ENCODE measurements at regions not wholly inside any gene's neighbourhood (a gene's known extent, or its start where the extent isn't known, plus 50 kb on each side); places are given as distances from the start of the nearest gene placed in this dataset.

GRCh38 chr14:36426836-36427235 lies 93.2 kb downstream of the NKX2-1 start:
- H3K4me2 ChIP-seq (ENCODE audit: low read depth, low read length): no peak overlapping the region
- no peaks in the 10 kb centered on the region for H3K79me2 ChIP-seq (ENCODE audit: insufficient read depth, low read length)
- TF ChIP-seq USF2 (IDR thresholded peaks at IDR 0.05; ENCODE audit: low read depth, low read length): no peak
- TF ChIP-seq USF2 (CRISPR knock-in tag; IDR thresholded peaks at IDR 0.05; ENCODE audit: borderline replicate concordance): no peak
- no peak for TF ChIP-seq ATF3 (CRISPR knock-in tag; IDR thresholded peaks at IDR 0.05)
- no peak for TF ChIP-seq ZNF484 (CRISPR knock-in tag; IDR thresholded peaks at IDR 0.05; ENCODE audit: borderline replicate concordance, low read depth)
- no peak for TF ChIP-seq RFX1 (IDR thresholded peaks at IDR 0.05)
- no peak for TF ChIP-seq BATF2 (CRISPR knock-in tag; IDR thresholded peaks at IDR 0.05)
- no peak for TF ChIP-seq HNRNPK (IDR thresholded peaks at IDR 0.05; ENCODE audit: low read depth, low read length, poor library complexity, severe bottlenecking)
- TF ChIP-seq SIX4 (CRISPR knock-in tag; IDR thresholded peaks at IDR 0.05): no peak
- TF ChIP-seq ZBTB46 (CRISPR knock-in tag; IDR thresholded peaks at IDR 0.05; ENCODE audit: borderline replicate concordance): no peak
- TF ChIP-seq GPBP1L1 (CRISPR knock-in tag; IDR thresholded peaks at IDR 0.05): no peak
- no peak for TF ChIP-seq MXD1 (CRISPR knock-in tag; IDR thresholded peaks at IDR 0.05)
- no peak for TF ChIP-seq ZNF276 (CRISPR knock-in tag; IDR thresholded peaks at IDR 0.05; ENCODE audit: low read depth)
- TF ChIP-seq ZNF558 (CRISPR knock-in tag; IDR thresholded peaks at IDR 0.05; ENCODE audit: borderline replicate concordance): no peak
- TF ChIP-seq ZFYVE20 (CRISPR knock-in tag; IDR thresholded peaks at IDR 0.05; ENCODE audit: borderline replicate concordance, low read depth): no peak
- H3K9me3 ChIP-seq (ENCODE audit: low read length): no peaks in the 10 kb centered on the region
- POLR2A ChIA-PET: no interaction called here
- no peak overlapping the region for H3K27ac ChIP-seq (ENCODE audit: extremely low read length, insufficient read depth, low read length)
- no peak overlapping the region for H3K9ac ChIP-seq (ENCODE audit: insufficient read depth, low read depth, low read length)
- CTCF ChIA-PET (ENCODE audit: low intra/inter-chr PET ratio, low total read pairs): no interaction called here
- no TSS peak for BruUV-seq (replicated peaks)
- no peak for FAIRE-seq
- no peaks in the 10 kb centered on the region for H3K4me1 ChIP-seq (ENCODE audit: insufficient read depth, low read length)
- no peak overlapping the region for H3K4me3 ChIP-seq (replicated peaks in 1 of 3; ENCODE audit: insufficient read depth in 1 of 3, low read depth in 2 of 3, low read length in 3 of 3)
- 1% methylated on average over 1 of the region's 1 CpG for WGBS (ENCODE audit: low lambda C conversion rate)
- intact Hi-C loops (cut with micrococcal nuclease; ENCODE audit: unreplicated experiment): no loop called here
- H2AFZ ChIP-seq (ENCODE audit: low read length): no peak overlapping the region
- DNase-seq (ENCODE audit: low spot score): no peak
- no peak for ATAC-seq
- H3K27me3 ChIP-seq (ENCODE audit: control insufficient read depth in 1 of 2, insufficient read depth in 2 of 2, low read length in 2 of 2): no peaks in the 10 kb centered on the region
- H4K20me1 ChIP-seq (ENCODE audit: insufficient read depth, low read length): no peaks in the 10 kb centered on the region
- no peaks in the 10 kb centered on the region for H3K36me3 ChIP-seq (replicated peaks in 1 of 2; ENCODE audit: control insufficient read depth in 1 of 2, insufficient read depth in 2 of 2, low read length in 2 of 2)
- in situ Hi-C loops (cut with HindIII; ENCODE audit: extremely low pct_ligation_motif_present, low pct_unique_long_range_greater_than_20kb): no loop called here

All from HepG2 (cell line).